Fibroblast of upper back skin (primary cell): ENCODE measurements at regions not wholly inside any gene's neighbourhood (a gene's known extent, or its start where the extent isn't known, plus 50 kb on each side); places are given as distances from the start of the nearest gene placed in this dataset.
A peak's percentile ranks its signal among the peaks of the same experiment; 100 is the strongest.

Experiments used
- DNase-seq: peaks from one replicate; pipeline ENCODE4 v3.0.0-alpha.2; 2013

GRCh38 chr2:126518196-126518595 lies 137.8 kb upstream of the GYPC start:
- DNase-seq: no peak

DNA sequence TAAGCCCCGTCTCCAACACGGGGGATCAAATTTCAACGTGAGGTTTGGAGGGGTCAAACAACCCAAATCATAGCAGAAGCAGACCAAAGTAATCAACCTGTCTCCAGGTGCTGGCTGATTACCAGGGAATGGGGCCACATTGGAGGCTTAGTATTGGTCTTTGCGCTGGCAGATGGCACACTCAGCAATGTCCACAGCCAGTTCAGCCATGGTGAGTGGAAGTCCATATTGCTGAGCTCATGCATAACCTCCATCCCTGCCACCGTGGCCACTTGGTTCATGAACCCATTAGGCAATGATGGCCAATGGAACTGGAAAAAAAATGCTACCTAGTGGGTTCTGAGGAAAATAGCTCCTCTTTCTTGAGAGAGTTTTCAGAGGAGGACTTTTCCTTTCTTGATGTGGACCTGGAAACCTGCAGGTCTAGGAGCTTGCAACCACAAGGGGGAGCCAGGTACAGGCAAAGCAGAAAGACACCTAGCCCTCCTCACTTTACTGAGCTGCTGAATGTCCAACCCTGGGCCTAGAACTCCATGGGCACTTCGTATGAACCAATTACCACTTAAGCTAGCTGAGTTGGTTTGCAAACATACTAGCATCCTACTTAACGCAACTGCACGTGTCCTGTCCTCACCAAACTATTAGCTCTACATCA lies 128.0 kb upstream of the GYPC start:
- peak; percentile 38 for DNase-seq

GRCh38 chr2:126531029-126531428 lies 124.9 kb upstream of the GYPC start:
- DNase-seq: no peak

GRCh38 chr2:126534478-126534877 lies 121.5 kb upstream of the GYPC start:
- DNase-seq: no peak

- no peak for DNase-seq
Measured at GRCh38 chr2:126535408-126535807, 120.5 kb upstream of the GYPC start.

DNA sequence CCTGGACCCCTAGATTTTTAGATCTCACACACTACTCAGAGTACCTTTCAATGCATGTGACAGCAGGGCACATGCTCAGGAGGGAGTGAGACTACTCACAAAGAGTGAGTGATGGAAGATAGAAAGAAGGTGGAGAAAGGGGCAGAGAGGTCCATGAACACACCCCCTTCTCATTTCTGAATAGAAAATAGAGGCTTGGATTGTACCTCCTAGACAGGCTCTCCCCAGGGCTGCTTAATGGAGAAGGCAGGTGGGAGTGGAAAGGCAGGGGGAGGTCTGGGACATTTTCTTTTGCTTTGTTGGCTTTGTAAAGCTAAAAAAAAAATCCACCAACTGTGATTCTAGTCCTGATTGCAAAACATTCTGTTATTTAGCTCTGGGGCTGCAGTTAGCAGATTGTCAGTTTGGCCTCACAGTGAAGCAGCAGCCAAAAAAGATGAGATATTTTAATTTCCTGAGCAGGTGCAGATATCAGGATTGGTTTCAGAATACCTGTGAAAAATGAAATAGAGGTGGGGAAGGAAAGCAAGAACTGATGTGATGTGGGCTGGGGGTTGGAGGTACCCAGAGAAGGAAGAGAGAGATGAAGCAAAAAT lies 119.3 kb upstream of the GYPC start:
- DNase-seq: no peak

GRCh38 chr2:126539101-126539500 lies 116.9 kb upstream of the GYPC start:
- no peak for DNase-seq

DNA sequence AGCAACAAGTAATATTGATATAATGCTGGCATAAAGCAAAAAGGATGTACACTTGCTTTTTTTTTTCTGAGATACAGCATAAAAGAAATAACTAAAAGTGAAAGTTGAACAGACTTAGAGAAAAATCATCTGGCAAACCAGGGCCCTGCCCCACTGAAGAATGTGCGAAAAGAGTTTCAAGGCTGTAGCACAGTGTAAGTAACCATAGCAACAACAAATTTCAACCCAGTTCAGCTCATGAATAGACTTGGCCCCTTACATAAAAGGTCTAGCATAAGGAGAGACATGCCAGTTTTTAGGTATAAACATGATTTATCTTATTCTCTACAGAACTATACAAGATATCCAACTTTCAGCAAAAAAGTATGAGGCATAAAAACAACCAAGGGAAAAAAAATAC lies 113.7 kb upstream of the GYPC start:
- no peak for DNase-seq

DNA sequence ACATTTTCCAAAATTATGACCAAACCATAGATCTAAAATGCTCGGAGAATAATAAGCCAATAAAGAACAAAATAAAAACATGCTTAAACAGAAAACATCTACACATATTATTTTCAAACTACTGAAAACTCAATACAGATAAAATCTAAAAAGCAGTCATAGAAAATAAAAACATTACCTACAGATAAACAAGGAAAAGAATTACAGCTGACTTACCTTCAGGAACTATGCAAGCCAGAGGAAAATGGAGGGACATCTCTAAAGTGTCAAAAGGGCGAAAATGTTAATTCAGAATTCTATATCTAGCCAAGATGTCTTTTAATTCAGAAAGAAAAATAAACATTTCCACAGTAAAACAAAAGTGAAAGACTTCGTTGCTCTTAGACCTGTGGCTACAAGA lies 112.9 kb upstream of the GYPC start:
- DNase-seq: no peak

DNA sequence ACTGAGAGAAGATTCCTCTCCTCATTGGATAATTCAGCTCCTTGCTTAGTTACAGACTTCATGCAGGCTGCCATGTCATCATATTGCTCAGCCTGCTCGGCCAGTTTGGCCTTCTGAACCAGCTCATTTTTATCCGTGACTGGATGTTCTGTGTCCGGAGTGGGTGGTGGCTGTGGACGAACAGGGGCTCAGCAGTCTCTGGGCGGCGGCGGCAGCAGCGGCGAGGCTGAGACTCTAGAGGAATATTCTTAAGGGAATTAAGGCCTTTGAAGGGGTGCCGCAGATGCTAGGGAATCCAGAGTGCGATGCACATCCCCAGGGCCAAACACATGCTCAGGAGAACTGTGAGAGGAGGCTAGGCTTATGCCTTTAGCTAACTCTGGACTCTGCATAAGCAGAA lies 97.9 kb upstream of the GYPC start:
- no peak for DNase-seq

DNA sequence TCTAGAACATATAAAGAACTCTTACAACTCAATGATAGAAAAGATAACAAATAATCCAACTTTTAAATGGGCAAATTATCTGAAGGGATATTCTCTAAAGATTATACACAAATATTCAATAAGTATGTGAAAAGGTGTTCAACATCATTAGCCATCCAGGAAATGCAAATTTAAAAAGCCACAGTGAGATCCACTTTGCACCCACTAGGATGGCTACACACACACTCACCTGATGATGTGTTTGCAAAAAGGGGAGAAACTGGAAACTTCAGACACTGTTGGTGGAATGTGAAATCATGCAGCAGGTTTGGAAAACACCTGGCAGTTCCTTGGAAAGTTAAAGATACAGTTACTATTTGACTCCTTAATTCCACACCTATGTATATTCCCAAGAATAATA lies 87.2 kb upstream of the GYPC start:
- no peak for DNase-seq

DNA sequence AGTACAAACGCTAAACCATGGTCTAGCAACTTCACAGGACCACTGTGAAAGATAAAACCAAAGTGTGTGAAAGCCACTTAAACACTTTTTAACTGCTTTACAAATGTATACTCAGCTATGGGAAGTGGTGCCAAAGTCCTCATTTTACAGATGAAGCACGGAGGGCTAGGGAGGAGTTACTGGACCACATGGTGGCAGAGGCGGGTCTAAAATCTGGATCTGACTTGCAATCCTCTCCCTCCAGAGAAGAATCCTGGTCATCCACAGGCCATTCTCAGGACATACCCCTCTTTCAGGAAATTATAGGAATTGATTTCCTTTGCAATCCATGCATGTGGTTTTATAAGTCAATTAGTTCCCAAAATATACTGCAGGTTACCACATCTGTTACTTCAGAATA lies 84.6 kb upstream of the GYPC start:
- no peak for DNase-seq

- no peak for DNase-seq
Measured at GRCh38 chr2:126575631-126576030, 80.3 kb upstream of the GYPC start.

- DNase-seq: no peak
Measured at GRCh38 chr2:126579868-126580267, 76.1 kb upstream of the GYPC start.

DNA sequence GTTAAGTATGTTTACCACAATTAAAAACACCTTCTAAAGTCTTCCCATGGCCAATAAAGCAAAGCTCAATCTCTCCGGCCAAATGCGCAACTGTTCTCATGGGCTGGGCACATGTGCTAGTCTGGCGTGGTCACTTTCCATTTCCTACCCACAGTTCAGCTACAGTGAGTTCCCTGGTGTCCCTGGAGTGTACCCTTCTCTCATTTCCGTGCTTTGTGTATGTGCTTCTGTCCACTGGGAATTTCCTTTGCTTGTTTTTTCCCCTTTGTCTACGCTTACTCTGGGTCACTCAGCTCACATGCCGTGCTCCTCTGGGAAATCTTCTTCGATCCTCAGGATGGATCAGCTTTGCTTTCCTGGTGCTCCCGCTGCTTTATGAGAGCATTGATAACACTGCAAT lies 69.6 kb upstream of the GYPC start:
- no peak for DNase-seq

DNA sequence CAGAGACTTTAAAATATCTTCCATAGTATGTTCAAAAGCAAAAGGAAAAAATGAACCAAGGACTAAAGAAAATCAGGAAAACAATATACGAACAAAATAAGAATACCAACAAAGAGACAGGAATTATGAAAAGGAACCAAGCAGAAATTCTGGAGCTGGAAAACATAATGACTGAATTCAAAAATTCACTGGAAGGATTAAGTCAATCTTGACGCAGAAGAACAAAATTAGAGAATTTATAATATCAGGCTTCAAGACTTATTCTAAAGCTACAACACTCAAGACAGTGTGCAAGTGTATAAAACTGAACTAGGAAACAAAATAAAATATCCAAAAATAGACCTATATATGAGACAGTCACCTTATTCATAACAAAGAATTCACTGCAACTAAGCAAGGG lies 56.9 kb upstream of the GYPC start:
- DNase-seq: no peak

- no peak for DNase-seq
Measured at GRCh38 chr2:126600742-126601141, 55.2 kb upstream of the GYPC start.

- no peak for DNase-seq
Measured at GRCh38 chr2:126602334-126602733, 53.6 kb upstream of the GYPC start.
